Prostate gland (tissue), 2 donors: ENCODE measurements at regions not wholly inside any gene's neighbourhood (a gene's known extent, or its start where the extent isn't known, plus 50 kb on each side); places are given as distances from the start of the nearest gene placed in this dataset.

Experiments used
- DNase-seq: peaks from one replicate; pipeline ENCODE4 v3.0.0-alpha.2; 2019; ENCODE audit warnings: low spot score
- H3K27ac ChIP-seq, 2 donors: fragments of 200-600 bp; sonication (generic); 2 replicates each; pipeline ENCODE4 v1.5.1; 2017 to 2019
- H3K27me3 ChIP-seq: fragments of 200-600 bp; sonication (generic); replicated peaks from 2 replicates; pipeline ENCODE4 v1.5.1; 2019; ENCODE audit not compliant: insufficient read depth
- H3K36me3 ChIP-seq, 2 donors: fragments of 200-600 bp; sonication (generic); 1 replicate in 1 of 2; 2 replicates in 1 of 2; pipeline versions ENCODE4 v1.5.1 to v1.8.1; 2017 to 2019
- H3K4me1 ChIP-seq: fragments of 200-600 bp; sonication (generic); replicated peaks from 2 replicates; pipeline ENCODE4 v1.5.1; 2019
- H3K4me3 ChIP-seq, 2 donors: fragments of 200-600 bp; sonication (generic); 2 replicates each; pipeline ENCODE4 v1.5.1; 2017 to 2019
- H3K9me3 ChIP-seq: fragments of 200-600 bp; sonication (generic); 2 replicates; pipeline ENCODE4 v1.5.1; 2017
- POLR2A ChIP-seq: fragments of 450-650 bp; IDR thresholded peaks from one replicate; pipeline ENCODE4 v1.6.1; 2016; ENCODE audit warnings: antibody characterized with exemption, mild to moderate bottlenecking
- POLR2AphosphoS5 ChIP-seq: sonication (generic); formaldehyde crosslinking; IDR thresholded peaks from one replicate; pipeline ENCODE4 v1.6.1; 2017; ENCODE audit warnings: antibody characterized with exemption
- WGBS: methylation state at CpG from one replicate; pipeline ENCODE4 v1.1.5; 2018; 5-methylcytosine and 5-hydroxymethylcytosine counted together
- intact Hi-C: fragments of 100-400 bp; cut with DNase I; formaldehyde crosslinking; loops from one replicate; pipeline ENCODE4 v1.14.2; 2022
- TF ChIP-seq, protein P1 (sequence below), 4 experiments: fragments of 200-600 bp in 2 of 4; fragments of 450-650 bp in 2 of 4; sonication (generic) in 2 of 4; IDR thresholded peaks; 1 replicate in 3 of 4; 2 replicates in 1 of 4; pipeline ENCODE4 v1.5.1; 2016 to 2019; ENCODE audit warnings: antibody characterized with exemption in 4 of 4, mild to moderate bottlenecking in 2 of 4, moderate library complexity in 2 of 4

- Histone ChIP-seq H3K4me1 (no peaks in the 10 kb centered on the region), H3K9me3 (no peaks in the 10 kb centered on the region), H3K36me3 (no peaks in the 10 kb centered on the region), H3K27ac (no peak overlapping the region), H3K27me3 (no peaks in the 10 kb centered on the region), H3K4me3 (no peak overlapping the region)
- intact Hi-C loops: no loop called here
- TF ChIP-seq POLR2AphosphoS5 (no peak), POLR2A (no peak)
- no peak for DNase-seq
These were observed 128.6 kb upstream of the NPY2R start for GRCh38 chr4:155079871-155080270.

- no peak for TF ChIP-seq POLR2AphosphoS5
- no peak for TF ChIP-seq POLR2A
- TF ChIP-seq, protein P1, sequence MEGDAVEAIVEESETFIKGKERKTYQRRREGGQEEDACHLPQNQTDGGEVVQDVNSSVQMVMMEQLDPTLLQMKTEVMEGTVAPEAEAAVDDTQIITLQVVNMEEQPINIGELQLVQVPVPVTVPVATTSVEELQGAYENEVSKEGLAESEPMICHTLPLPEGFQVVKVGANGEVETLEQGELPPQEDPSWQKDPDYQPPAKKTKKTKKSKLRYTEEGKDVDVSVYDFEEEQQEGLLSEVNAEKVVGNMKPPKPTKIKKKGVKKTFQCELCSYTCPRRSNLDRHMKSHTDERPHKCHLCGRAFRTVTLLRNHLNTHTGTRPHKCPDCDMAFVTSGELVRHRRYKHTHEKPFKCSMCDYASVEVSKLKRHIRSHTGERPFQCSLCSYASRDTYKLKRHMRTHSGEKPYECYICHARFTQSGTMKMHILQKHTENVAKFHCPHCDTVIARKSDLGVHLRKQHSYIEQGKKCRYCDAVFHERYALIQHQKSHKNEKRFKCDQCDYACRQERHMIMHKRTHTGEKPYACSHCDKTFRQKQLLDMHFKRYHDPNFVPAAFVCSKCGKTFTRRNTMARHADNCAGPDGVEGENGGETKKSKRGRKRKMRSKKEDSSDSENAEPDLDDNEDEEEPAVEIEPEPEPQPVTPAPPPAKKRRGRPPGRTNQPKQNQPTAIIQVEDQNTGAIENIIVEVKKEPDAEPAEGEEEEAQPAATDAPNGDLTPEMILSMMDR (IDR thresholded peaks at IDR 0.05): no peak
- WGBS: 91% methylated on average over 3 of the region's 3 CpGs
- intact Hi-C loops: no loop called here
- Histone ChIP-seq H3K4me1 (no peaks in the 10 kb centered on the region), H3K4me3 (no peak overlapping the region), H3K36me3 (no peaks in the 10 kb centered on the region), H3K9me3 (no peaks in the 10 kb centered on the region), H3K27ac (no peak overlapping the region), H3K27me3 (no peaks in the 10 kb centered on the region)
- DNase-seq: no peak
These were observed 127.2 kb upstream of the NPY2R start for GRCh38 chr4:155081222-155081621.

GRCh38 chr4:155085843-155086530, 122.4 kb upstream of the NPY2R start:
- Histone ChIP-seq H3K27ac (no peak overlapping the region), H3K4me3 (no peak overlapping the region), H3K27me3 (no peaks in the 10 kb centered on the region), H3K4me1 (no peaks in the 10 kb centered on the region), H3K9me3 (no peaks in the 10 kb centered on the region), H3K36me3 (no peaks in the 10 kb centered on the region)
- WGBS: 48% methylated on average over 3 of the region's 3 CpGs
- no peak for DNase-seq
- TF ChIP-seq, protein P1 (IDR thresholded peaks at IDR 0.05): no peak
- TF ChIP-seq POLR2AphosphoS5: no peak
- TF ChIP-seq POLR2A: no peak
- intact Hi-C loops: no loop called here

DNA sequence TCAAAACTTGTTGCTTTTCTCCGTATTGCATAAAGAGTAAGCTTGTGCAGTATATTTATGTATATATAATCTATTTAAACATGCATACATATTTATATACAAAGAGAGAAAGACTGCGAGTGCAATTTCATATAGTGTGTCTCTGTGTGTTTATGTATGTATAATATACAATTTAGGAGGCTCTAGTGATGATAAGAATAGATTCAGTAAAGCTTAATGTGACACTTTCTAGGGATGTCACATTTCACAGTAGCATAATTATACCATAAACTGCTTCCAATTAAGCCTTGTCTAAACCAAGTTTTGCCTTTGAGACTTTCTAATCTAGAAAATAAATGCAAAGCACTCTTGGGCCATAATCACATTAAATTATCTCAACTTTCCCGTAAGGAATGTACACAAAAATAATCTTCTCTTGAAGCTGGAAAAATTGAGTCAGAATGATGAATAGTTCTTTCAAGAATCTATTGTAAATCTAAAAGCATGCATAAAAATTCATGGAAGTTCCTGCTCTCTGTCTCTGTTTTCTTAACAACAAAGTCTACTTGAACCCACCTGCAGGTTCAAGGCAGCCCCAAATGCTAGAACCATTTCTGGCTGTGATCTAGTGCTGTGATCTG, 114.1 kb upstream of the NPY2R start:
- TF ChIP-seq POLR2AphosphoS5: no peak
- TF ChIP-seq, protein P1 (IDR thresholded peaks at IDR 0.05): no peak
- no peak for TF ChIP-seq POLR2A
- 60% methylated on average over 3 of the region's 3 CpGs for WGBS
- H3K36me3 ChIP-seq: no peaks in the 10 kb centered on the region
- H3K27ac ChIP-seq: no peak overlapping the region
- H3K9me3 ChIP-seq: no peaks in the 10 kb centered on the region
- intact Hi-C loops: no loop called here
- no peak overlapping the region for H3K4me3 ChIP-seq
- no peak for DNase-seq
- H3K4me1 ChIP-seq: no peaks in the 10 kb centered on the region
- H3K27me3 ChIP-seq: no peaks in the 10 kb centered on the region

GRCh38 chr4:155099231-155099630, 109.2 kb upstream of the NPY2R start:
- no peak overlapping the region for H3K4me3 ChIP-seq
- no peak overlapping the region for H3K27ac ChIP-seq
- intact Hi-C loops: no loop called here
- TF ChIP-seq, protein P1 (IDR thresholded peaks at IDR 0.05): no peak
- no peaks in the 10 kb centered on the region for H3K9me3 ChIP-seq
- no peaks in the 10 kb centered on the region for H3K4me1 ChIP-seq
- no peak for DNase-seq
- WGBS: 75% methylated on average over 1 of the region's 1 CpG
- no peaks in the 10 kb centered on the region for H3K27me3 ChIP-seq
- H3K36me3 ChIP-seq: no peaks in the 10 kb centered on the region
